BLaER1 (cell line): ENCODE measurements at regions not wholly inside any gene's neighbourhood (a gene's known extent, or its start where the extent isn't known, plus 50 kb on each side); places are given as distances from the start of the nearest gene placed in this dataset.
"Not testable (repeated sequence)": the region's sequence is repeated elsewhere in the genome, so short reads cannot be mapped to it uniquely, and the experiment has no call there.

Source experiments
- H3K27ac ChIP-seq: shearing (Covaris generic); formaldehyde crosslinking; 2 replicates; pipeline ENCODE4 v1.8.1; 2022
- H3K27me3 ChIP-seq: shearing (Covaris generic); formaldehyde crosslinking; 2 replicates; pipeline ENCODE4 v1.8.1; 2022
- H3K36me3 ChIP-seq: shearing (Covaris generic); formaldehyde crosslinking; 2 replicates; pipeline ENCODE4 v1.8.1; 2022
- H3K4me1 ChIP-seq: shearing (Covaris generic); formaldehyde crosslinking; 2 replicates; pipeline ENCODE4 v1.8.1; 2022
- H3K4me2 ChIP-seq: shearing (Covaris generic); formaldehyde crosslinking; 2 replicates; pipeline ENCODE4 v1.8.1; 2022
- H3K4me3 ChIP-seq: shearing (Covaris generic); formaldehyde crosslinking; 2 replicates; pipeline ENCODE4 v1.8.1; 2022
- H3K9ac ChIP-seq: shearing (Covaris generic); formaldehyde crosslinking; 2 replicates; pipeline ENCODE4 v1.8.1; 2022
- H3K9me3 ChIP-seq: shearing (Covaris generic); formaldehyde crosslinking; 2 replicates; pipeline ENCODE4 v1.8.1; 2022
- H4K20me1 ChIP-seq: shearing (Covaris generic); formaldehyde crosslinking; 2 replicates; pipeline ENCODE4 v1.8.1; 2022
- Cebpa-rat ChIP-seq: shearing (Covaris generic); IDR thresholded peaks from 2 replicates; pipeline ENCODE4 v1.8.1; 2022

DNA sequence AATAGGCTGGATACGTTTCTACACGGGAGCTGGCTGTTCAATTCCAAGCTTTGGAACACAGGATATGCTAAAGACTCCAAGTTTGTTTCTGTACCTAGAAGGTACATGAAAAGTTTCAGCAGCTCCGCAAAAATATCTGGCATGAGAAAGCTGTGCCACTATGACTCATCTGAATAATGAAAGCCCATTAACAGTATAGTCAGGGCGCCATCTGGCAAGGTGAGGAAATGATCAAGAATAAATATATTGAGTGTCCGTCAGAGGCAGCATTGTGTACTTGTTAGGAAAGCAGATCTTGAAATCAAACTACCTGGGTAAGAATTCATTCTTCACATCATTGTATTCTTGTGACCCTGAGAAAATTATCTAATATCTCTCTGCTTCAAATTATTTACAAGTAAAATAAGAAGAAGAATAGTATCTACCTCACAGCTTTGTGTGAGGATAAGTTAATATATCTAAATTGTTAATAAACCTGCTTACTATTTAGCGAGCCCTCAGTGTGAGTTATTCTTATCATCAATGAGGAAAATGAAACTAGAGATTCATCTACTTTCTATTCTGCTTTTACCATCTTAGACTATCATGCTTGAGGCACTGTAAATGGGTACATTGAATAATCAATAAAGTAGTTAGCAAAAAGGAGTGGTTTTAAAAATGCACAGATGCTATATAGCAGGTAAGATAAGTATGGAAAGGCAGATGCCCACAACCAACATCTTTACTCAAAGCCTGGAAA, 53.5 kb downstream of the FSCB start:
- Histone ChIP-seq H3K4me3 (no peak overlapping the region), H3K9ac (no peak overlapping the region), H3K4me1 (no peaks in the 10 kb centered on the region), H3K36me3 (no peaks in the 10 kb centered on the region), H3K9me3 (no peaks in the 10 kb centered on the region), H3K27me3 (no peaks in the 10 kb centered on the region), H3K4me2 (no peak overlapping the region), H3K27ac (no peak overlapping the region), H4K20me1 (no peaks in the 10 kb centered on the region)
- TF ChIP-seq Cebpa-rat, result no peak

DNA sequence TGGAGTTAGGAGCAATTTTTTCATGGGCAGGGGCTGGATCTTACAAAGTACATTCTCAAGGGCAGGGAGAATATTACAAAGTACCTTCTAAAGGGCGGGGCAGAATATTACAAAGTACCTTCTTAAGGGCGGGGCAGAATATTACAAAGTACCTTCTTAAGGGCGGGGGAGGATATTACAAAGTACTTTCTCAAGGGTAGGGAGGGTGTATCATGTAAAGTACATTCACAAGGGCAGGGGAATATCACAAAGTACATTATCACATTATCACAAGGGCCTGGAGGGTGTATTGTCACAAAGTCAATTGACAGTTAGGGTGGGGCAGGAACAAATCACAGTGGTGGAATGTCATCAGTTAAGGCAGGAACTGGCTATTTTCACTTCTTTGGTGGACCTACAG, 56.9 kb downstream of the FSCB start:
- H3K4me2 ChIP-seq, H3K36me3 ChIP-seq, H3K27me3 ChIP-seq, H3K9ac ChIP-seq, H3K4me1 ChIP-seq, H3K27ac ChIP-seq, H3K9me3 ChIP-seq, H4K20me1 ChIP-seq, H3K4me3 ChIP-seq: not testable (repeated sequence)

DNA sequence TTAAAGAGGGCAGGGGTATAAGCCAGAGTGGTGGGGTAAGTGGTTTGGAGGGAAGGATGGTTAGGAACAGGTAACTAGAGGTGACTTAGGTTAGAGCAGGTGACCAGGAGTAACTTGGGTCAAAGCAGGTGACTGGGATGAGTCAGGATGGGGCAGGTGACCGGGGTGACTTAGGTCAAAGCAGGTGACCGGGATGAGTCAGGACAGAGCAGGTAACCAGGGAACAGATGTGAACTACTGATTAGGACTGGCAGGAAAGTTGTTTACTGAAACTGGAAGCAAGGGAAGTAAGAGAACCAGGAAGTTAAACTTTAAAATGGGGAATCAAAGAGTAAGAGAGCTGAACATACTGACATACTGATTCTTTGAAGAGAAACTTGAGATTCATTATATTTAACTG, 57.4 kb downstream of the FSCB start:
- H3K4me2 ChIP-seq, result no peak overlapping the region
- H3K36me3 ChIP-seq, result no peaks in the 10 kb centered on the region
- peaks cover 9% of the 10 kb centered on the region for H3K4me1 ChIP-seq
- no peaks in the 10 kb centered on the region for H4K20me1 ChIP-seq
- no peaks in the 10 kb centered on the region for H3K27me3 ChIP-seq
- H3K9ac ChIP-seq, result no peak overlapping the region
- no peaks in the 10 kb centered on the region for H3K9me3 ChIP-seq
- no peak for TF ChIP-seq Cebpa-rat
- no peak overlapping the region for H3K4me3 ChIP-seq
- no peak overlapping the region for H3K27ac ChIP-seq

DNA sequence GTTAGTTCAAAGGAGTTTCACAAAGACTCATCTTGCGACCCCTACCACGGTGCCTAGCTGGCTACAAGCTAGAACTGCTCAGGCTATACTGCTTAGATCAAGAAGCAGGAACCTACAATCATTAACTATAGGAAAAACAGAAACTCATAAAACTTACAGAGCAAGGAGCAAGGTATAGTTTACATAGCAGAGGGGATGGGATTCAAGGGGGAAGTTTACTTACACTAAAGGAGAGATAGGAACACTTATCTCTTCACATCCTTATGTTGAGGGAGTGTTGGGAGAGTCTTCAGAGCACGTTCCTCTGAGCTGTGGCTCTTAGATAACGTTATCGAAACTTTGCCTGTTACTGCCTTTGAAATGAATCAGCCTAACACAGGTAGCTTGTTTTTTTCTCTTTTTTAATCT, 58.1 kb downstream of the FSCB start:
- TF ChIP-seq Cebpa-rat, result no peak
- Histone ChIP-seq H4K20me1 (no peaks in the 10 kb centered on the region), H3K36me3 (no peaks in the 10 kb centered on the region), H3K4me3 (no peak overlapping the region), H3K4me1 (peaks cover 9% of the 10 kb centered on the region), H3K27ac (no peak overlapping the region), H3K4me2 (no peak overlapping the region), H3K9me3 (no peaks in the 10 kb centered on the region), H3K9ac (no peak overlapping the region), H3K27me3 (no peaks in the 10 kb centered on the region)

DNA sequence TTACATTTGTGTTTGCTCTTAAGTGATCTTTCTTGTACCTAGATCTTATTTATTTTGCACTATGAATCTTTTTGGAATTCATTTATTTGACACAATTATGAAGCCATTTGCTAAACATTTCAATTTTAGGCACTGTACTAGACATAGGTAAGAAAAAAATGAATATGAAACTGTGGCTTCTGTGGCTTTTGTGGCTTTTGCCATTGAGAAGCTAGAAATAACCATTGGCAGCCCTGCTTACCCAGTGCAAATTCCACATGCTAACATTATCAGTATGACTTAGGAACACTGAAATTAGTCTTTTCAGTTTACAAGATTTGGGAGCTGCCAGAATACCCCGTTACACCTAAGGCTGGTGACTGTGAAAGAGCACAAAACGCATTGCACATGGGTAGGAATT, 60.1 kb downstream of the FSCB start:
- Histone ChIP-seq H3K27ac (no peak overlapping the region), H3K4me3 (no peak overlapping the region), H3K27me3 (no peaks in the 10 kb centered on the region), H3K9ac (no peak overlapping the region), H3K4me2 (peak overlapping the region; percentile 11; the same call in 1 of the 2 replicates), H3K4me1 (peaks cover 9% of the 10 kb centered on the region), H3K36me3 (no peaks in the 10 kb centered on the region), H4K20me1 (no peaks in the 10 kb centered on the region), H3K9me3 (no peaks in the 10 kb centered on the region)
- no peak for TF ChIP-seq Cebpa-rat

DNA sequence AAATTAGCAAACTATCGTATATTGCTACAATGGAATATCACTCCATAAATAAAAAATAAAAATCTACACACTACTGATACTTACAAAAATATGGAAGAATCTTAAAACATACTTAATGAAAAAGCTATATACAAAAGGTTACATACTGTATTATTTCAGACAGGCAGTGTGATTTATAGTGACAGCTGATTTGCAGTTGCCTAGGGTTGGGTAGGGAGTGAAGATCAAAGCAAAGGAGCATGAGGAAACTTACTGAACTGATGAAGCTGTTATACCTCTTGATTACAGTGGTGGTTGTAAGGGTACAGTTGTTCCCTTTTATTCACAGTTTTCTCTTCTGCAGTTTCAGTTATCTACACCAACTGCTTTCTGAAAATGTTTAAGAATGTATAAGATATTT, 62.6 kb downstream of the FSCB start:
- TF ChIP-seq Cebpa-rat, result no peak
- no peak overlapping the region for H3K4me3 ChIP-seq

DNA sequence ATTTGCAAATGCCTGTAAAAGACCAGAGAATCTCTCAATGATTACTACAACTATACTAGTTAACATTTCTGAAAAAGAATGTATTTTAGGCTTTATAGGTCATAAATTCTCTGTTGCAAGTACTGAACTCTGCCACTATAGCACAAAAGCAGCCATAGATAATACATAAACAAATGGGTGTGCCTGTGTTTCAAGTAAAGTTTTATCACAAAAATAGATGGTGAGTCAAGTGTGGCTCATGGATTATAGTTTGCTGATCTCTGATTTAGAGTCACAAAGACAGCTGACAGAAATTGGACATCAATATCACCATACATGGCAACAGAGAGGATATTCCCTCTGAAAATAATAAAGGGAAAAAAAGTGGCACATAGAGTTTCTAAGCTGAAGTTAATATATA, 68.1 kb downstream of the FSCB start:
- Histone ChIP-seq H3K4me3 (no peak overlapping the region), H3K4me2 (no peak overlapping the region), H3K4me1 (no peaks in the 10 kb centered on the region), H4K20me1 (no peaks in the 10 kb centered on the region), H3K9ac (no peak overlapping the region), H3K27ac (no peak overlapping the region), H3K27me3 (no peaks in the 10 kb centered on the region), H3K9me3 (no peaks in the 10 kb centered on the region), H3K36me3 (no peaks in the 10 kb centered on the region)
- no peak for TF ChIP-seq Cebpa-rat

More for the DNA sequence above, 62.6 kb downstream of the FSCB start:
- Histone ChIP-seq H3K9me3 (no peaks in the 10 kb centered on the region), H3K27me3 (no peaks in the 10 kb centered on the region), H3K27ac (no peak overlapping the region), H3K36me3 (no peaks in the 10 kb centered on the region), H3K4me1 (peaks cover 9% of the 10 kb centered on the region), H4K20me1 (no peaks in the 10 kb centered on the region), H3K9ac (no peak overlapping the region), H3K4me2 (no peak overlapping the region)

DNA sequence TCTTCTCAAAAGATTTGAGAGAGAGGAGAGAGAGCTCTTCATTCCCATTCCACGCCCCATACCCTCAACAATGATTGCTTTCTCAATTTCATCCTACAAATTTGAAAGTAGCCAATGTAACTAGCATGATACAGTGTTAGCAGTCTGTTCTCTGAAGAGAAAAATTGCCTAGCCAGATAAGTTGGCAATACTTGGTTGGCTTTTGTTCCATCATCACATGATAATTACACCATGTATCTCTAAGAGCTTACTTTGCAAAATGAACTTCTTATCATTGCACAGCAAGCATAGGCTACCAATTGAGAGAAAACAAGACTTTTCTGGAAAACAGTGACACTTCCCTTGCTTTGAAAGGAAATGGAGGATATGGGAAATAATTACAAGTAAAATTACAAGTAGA, 68.9 kb downstream of the FSCB start:
- Histone ChIP-seq H4K20me1 (no peaks in the 10 kb centered on the region), H3K4me1 (no peaks in the 10 kb centered on the region), H3K36me3 (no peaks in the 10 kb centered on the region), H3K27ac (no peak overlapping the region), H3K9me3 (no peaks in the 10 kb centered on the region), H3K9ac (no peak overlapping the region), H3K27me3 (no peaks in the 10 kb centered on the region), H3K4me2 (no peak overlapping the region), H3K4me3 (no peak overlapping the region)
- no peak for TF ChIP-seq Cebpa-rat

DNA sequence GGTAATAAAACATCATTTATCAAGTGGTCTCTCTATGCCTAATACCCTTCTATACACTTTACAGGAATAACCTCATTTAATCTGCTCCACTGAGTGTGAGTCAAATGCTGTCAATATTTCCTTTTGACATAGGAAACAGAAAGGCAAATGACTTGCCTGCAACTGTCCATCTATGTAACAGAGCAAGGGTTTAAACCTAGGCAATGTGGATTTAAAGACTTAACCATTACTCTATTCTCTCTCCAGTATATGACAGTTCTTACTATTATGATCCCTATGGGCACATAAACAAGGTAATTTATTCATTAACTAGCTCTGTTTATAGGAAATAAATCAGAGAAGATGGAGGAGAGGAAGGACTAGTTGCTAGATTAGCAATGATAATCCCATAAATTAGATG, 70.6 kb downstream of the FSCB start:
- H3K9ac ChIP-seq, result no peak overlapping the region
- H3K9me3 ChIP-seq, result no peaks in the 10 kb centered on the region
- no peaks in the 10 kb centered on the region for H3K27me3 ChIP-seq
- no peaks in the 10 kb centered on the region for H4K20me1 ChIP-seq
- no peaks in the 10 kb centered on the region for H3K4me1 ChIP-seq
- H3K36me3 ChIP-seq, result no peaks in the 10 kb centered on the region
- no peak overlapping the region for H3K27ac ChIP-seq
- no peak overlapping the region for H3K4me3 ChIP-seq
- H3K4me2 ChIP-seq, result no peak overlapping the region
- no peak for TF ChIP-seq Cebpa-rat

DNA sequence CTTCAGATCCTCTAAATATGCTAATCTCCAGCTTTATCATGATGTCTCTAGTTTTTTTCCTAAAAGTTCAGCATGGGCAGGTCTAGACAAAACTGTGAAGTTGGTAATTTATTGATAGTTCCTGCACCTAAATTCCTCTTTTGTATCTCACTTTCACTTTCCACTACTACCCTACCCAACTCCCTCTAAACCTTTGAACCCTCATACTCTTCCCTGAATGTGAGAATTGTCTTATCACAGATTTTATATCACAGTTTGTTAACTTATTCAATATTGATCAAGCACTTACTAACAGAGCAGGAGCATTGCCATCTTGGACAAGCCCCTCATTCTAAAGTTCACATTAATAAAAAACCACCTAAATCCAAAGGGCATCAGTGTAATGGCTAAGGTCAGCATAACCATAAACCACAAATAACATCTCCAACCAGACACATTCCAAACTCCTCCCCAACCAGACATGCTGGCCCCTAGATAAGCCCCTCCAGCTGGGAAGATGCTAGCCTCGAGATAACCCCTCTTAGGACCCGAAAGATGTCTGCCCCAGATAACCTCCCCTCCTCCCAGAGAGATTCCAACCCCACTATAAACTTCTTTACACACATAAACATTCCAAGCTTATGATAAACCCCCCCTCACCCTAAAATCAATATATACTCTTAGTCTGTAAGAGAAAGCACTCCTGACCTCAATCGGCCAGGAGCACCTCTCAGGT, 78.7 kb downstream of the FSCB start:
- Histone ChIP-seq H4K20me1 (no peaks in the 10 kb centered on the region), H3K9ac (no peak overlapping the region), H3K27ac (no peak overlapping the region), H3K9me3 (no peaks in the 10 kb centered on the region), H3K4me1 (no peaks in the 10 kb centered on the region), H3K27me3 (no peaks in the 10 kb centered on the region), H3K4me2 (no peak overlapping the region), H3K36me3 (no peaks in the 10 kb centered on the region), H3K4me3 (no peak overlapping the region)
- TF ChIP-seq Cebpa-rat, result no peak
